Forelimb muscle (tissue), 1 donor: ENCODE measurements at regions not wholly inside any gene's neighbourhood (a gene's known extent, or its start where the extent isn't known, plus 50 kb on each side); places are given as distances from the start of the nearest gene placed in this dataset.
"Not testable (repeated sequence)": the region's sequence is repeated elsewhere in the genome, so short reads cannot be mapped to it uniquely, and the experiment has no call there.

ENCODE experiments used
- DNase-seq: peaks from one replicate; pipeline ENCODE4 v3.0.0-alpha.2; 2013; ENCODE audit warnings: low read depth

- no peak for DNase-seq
Observed at GRCh38 chr4:126583509-126583908, 1049.2 kb upstream of the INTU start.

- DNase-seq, result no peak
Observed at GRCh38 chr4:126591583-126591982, 1041.2 kb upstream of the INTU start.

- no peak for DNase-seq
Observed at GRCh38 chr4:126592088-126592487, 1040.7 kb upstream of the INTU start.

GRCh38 chr4:126593626-126594025 is 1039.1 kb upstream of the INTU start:
- no peak for DNase-seq

GRCh38 chr4:126595643-126596042 is 1037.1 kb upstream of the INTU start:
- DNase-seq, result no peak

- no peak for DNase-seq
Observed at GRCh38 chr4:126599746-126600145, 1033.0 kb upstream of the INTU start.

- DNase-seq, result no peak
Observed at GRCh38 chr4:126603210-126603609, 1029.5 kb upstream of the INTU start.

GRCh38 chr4:126603825-126604224 is 1028.9 kb upstream of the INTU start:
- no peak for DNase-seq

- DNase-seq, result peak; percentile 13
Observed at GRCh38 chr4:126604268-126604867, 1028.4 kb upstream of the INTU start.

GRCh38 chr4:126610933-126611332 is 1021.8 kb upstream of the INTU start:
- no peak for DNase-seq

- no peak for DNase-seq
Observed at GRCh38 chr4:126611900-126612299, 1020.9 kb upstream of the INTU start.

GRCh38 chr4:126614356-126614855 is 1018.4 kb upstream of the INTU start:
- DNase-seq, result no peak

GRCh38 chr4:126616795-126617194 is 1016.0 kb upstream of the INTU start:
- no peak for DNase-seq

GRCh38 chr4:126627255-126627654 is 1005.5 kb upstream of the INTU start:
- DNase-seq, result no peak

GRCh38 chr4:126628933-126629332 is 1003.8 kb upstream of the INTU start:
- no peak for DNase-seq

- peak; percentile 94 for DNase-seq
Observed at GRCh38 chr4:126630230-126630629, 1002.5 kb upstream of the INTU start.

- no peak for DNase-seq
Observed at GRCh38 chr4:126633306-126633705, 999.5 kb upstream of the INTU start.

- DNase-seq, result no peak
Observed at GRCh38 chr4:126637706-126638105, 995.1 kb upstream of the INTU start.

GRCh38 chr4:126647320-126647719 is 985.4 kb upstream of the INTU start:
- no peak for DNase-seq

GRCh38 chr4:126647756-126648397 is 984.9 kb upstream of the INTU start:
- no peak for DNase-seq

GRCh38 chr4:126658411-126658810 is 974.3 kb upstream of the INTU start:
- DNase-seq, result no peak

GRCh38 chr4:126661194-126661593 is 971.6 kb upstream of the INTU start:
- DNase-seq, result no peak

- no peak for DNase-seq
Observed at GRCh38 chr4:126664839-126665238, 967.9 kb upstream of the INTU start.

- DNase-seq, result not testable (repeated sequence)
Observed at GRCh38 chr4:126670038-126670437, 962.7 kb upstream of the INTU start.
